HG03064 (cell line): ENCODE measurements at regions not wholly inside any gene's neighbourhood (a gene's known extent, or its start where the extent isn't known, plus 50 kb on each side); places are given as distances from the start of the nearest gene placed in this dataset.
"Not testable (repeated sequence)": the region's sequence is repeated elsewhere in the genome, so short reads cannot be mapped to it uniquely, and the experiment has no call there.

Experiments used
- ATAC-seq: cut with Tn5 transposase; IDR thresholded peaks from one replicate; pipeline ENCODE4 v1.9.1; 2021; ENCODE audit warnings: low read depth; ENCODE audit not compliant: unreplicated experiment

- ATAC-seq = no peak
Measured at GRCh38 chr10:125411724-125412123, 251.4 kb upstream of the CTBP2 start.

- no peak for ATAC-seq
Measured at GRCh38 chr10:125409756-125410155, 249.4 kb upstream of the CTBP2 start.

- ATAC-seq = no peak
Measured at GRCh38 chr10:125407557-125407956, 247.2 kb upstream of the CTBP2 start.

- no peak for ATAC-seq
Measured at GRCh38 chr10:125407000-125407502, 246.7 kb upstream of the CTBP2 start.

- not testable (repeated sequence) for ATAC-seq
Measured at GRCh38 chr10:125404902-125405301, 244.5 kb upstream of the CTBP2 start.

GRCh38 chr10:125401462-125401861 lies 241.1 kb upstream of the CTBP2 start:
- no peak for ATAC-seq

GRCh38 chr10:125399289-125399688 lies 238.9 kb upstream of the CTBP2 start:
- no peak for ATAC-seq

- no peak for ATAC-seq
Measured at GRCh38 chr10:125398270-125398669, 237.9 kb upstream of the CTBP2 start.

GRCh38 chr10:125397608-125398007 lies 237.2 kb upstream of the CTBP2 start:
- no peak for ATAC-seq

GRCh38 chr10:125396676-125397075 lies 236.3 kb upstream of the CTBP2 start:
- ATAC-seq = no peak

- ATAC-seq = no peak
Measured at GRCh38 chr10:125392609-125393008, 232.2 kb upstream of the CTBP2 start.

- no peak for ATAC-seq
Measured at GRCh38 chr10:125392154-125392553, 231.8 kb upstream of the CTBP2 start.

GRCh38 chr10:125389648-125390047 lies 229.3 kb upstream of the CTBP2 start:
- ATAC-seq = no peak

GRCh38 chr10:125379592-125379991 lies 219.2 kb upstream of the CTBP2 start:
- no peak for ATAC-seq

GRCh38 chr10:125377368-125377767 lies 217.0 kb upstream of the CTBP2 start:
- no peak for ATAC-seq

- ATAC-seq = no peak
Measured at GRCh38 chr10:125375210-125375609, 214.8 kb upstream of the CTBP2 start.

GRCh38 chr10:125373546-125373945 lies 213.2 kb upstream of the CTBP2 start:
- ATAC-seq = no peak

GRCh38 chr10:125370578-125370977 lies 210.2 kb upstream of the CTBP2 start:
- no peak for ATAC-seq

GRCh38 chr10:125369382-125370326 lies 209.3 kb upstream of the CTBP2 start:
- no peak for ATAC-seq

- ATAC-seq = no peak
Measured at GRCh38 chr10:125368146-125368545, 207.8 kb upstream of the CTBP2 start.

- ATAC-seq = no peak
Measured at GRCh38 chr10:125363791-125364190, 203.4 kb upstream of the CTBP2 start.

GRCh38 chr10:125362950-125363349 lies 202.6 kb upstream of the CTBP2 start:
- ATAC-seq = no peak
